ENCODE measurements at regions not wholly inside any gene's neighbourhood (a gene's known extent, or its start where the extent isn't known, plus 50 kb on each side); places are given as distances from the start of the nearest gene placed in this dataset.
"Not testable (repeated sequence)": the region's sequence is repeated elsewhere in the genome, so short reads cannot be mapped to it uniquely, and the experiment has no call there.

DNA sequence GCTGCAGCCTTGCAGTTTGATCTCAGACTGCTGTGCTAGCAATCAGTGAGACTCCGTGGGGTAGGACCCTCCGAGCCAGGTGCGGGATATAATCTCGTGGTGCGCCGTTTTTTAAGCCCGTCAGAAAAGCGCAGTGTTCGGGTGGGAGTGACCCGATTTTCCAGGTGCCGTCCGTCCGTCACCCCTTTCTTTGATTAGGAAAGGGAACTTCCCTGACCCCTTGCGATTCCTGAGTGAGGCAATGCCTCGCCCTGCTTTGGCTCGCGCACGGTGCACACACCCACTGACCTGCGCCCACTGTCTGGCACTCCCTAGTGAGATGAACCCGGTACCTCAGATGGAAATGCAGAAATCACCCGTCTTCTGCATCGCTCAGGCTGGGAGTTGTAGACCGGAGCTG lies 203.2 kb downstream of the SNCAIP start:
- H3K4me3 ChIP-seq (ENCODE audit: low read depth, low read length), result not testable (repeated sequence)

DNA sequence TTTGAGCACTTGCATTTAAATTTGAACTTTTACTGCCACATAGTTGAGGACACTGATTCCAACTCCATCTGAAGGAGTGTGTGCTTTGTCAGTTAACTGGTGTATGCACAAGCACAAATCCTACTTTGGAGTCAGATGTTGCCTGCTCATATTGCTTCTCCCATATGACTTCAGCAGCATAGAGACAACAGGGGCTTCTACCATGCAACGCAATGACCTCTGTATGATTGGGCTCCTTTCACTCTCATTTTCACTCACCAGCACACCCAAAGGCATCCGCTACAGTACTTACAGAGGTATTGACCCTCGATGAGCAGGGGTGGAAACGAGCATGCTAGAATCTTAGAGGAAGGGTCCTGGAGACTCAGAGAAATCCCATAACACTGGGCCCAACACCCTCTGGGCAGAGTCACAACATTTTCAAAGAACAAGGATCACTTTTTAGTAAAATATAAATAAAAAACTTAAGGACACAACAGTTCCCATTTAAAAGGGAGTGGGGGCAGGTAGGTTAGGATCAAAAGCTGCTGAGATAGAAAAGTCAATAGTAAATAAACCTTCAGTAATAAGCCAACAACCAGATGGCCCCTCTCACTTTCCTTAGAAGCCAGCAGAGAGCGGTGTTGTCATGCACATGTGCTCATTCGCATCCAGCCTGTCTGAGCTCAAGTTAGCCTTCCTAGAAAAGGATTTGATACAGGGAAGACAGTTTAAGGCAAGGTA lies 203.8 kb downstream of the SNCAIP start:
- TF ChIP-seq, protein P1, sequence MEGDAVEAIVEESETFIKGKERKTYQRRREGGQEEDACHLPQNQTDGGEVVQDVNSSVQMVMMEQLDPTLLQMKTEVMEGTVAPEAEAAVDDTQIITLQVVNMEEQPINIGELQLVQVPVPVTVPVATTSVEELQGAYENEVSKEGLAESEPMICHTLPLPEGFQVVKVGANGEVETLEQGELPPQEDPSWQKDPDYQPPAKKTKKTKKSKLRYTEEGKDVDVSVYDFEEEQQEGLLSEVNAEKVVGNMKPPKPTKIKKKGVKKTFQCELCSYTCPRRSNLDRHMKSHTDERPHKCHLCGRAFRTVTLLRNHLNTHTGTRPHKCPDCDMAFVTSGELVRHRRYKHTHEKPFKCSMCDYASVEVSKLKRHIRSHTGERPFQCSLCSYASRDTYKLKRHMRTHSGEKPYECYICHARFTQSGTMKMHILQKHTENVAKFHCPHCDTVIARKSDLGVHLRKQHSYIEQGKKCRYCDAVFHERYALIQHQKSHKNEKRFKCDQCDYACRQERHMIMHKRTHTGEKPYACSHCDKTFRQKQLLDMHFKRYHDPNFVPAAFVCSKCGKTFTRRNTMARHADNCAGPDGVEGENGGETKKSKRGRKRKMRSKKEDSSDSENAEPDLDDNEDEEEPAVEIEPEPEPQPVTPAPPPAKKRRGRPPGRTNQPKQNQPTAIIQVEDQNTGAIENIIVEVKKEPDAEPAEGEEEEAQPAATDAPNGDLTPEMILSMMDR (IDR thresholded peaks at IDR 0.05; ENCODE audit: borderline replicate concordance, insufficient read depth, low read depth, low read length), result peak; percentile 66
- H3K4me3 ChIP-seq (ENCODE audit: low read depth, low read length), result no peak overlapping the region

DNA sequence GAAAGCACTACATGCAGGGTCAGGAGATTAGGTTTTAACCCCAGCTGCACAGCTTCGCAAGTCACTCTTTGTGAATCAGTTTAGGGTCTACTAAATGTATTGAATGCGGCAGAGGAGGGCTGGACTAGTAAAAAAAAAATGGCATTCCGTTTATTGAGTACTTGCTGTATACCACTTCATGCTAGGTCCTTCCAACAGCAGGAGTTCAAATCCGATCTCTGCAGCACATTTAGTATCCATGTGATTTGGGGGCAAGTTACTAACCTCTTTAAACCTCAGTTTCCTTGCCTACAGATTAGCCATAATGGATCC lies 204.4 kb downstream of the SNCAIP start:
- H3K4me3 ChIP-seq (ENCODE audit: low read depth, low read length), result no peak overlapping the region
- TF ChIP-seq, protein P1 (IDR thresholded peaks at IDR 0.05; ENCODE audit: borderline replicate concordance, insufficient read depth, low read depth, low read length), result no peak

DNA sequence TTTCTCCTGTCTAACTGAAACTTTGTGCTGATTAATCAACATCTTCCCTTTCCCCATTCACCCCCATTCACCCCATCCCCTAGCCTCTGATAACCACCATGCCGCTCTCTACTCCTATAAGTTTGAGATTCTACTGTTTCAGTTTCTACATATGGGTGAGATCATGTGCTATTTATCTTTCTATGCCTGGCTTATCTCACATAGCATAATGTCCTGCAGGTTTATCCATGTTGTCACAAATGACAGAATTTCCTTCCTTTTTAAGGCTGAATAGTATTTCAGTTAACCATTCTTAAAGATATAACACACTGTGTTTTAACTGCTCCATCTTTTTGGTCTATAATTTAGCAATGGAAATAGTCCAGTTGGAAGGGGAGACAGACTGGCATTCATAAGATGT lies 205.1 kb downstream of the SNCAIP start:
- TF ChIP-seq, protein P1 (IDR thresholded peaks at IDR 0.05; ENCODE audit: borderline replicate concordance, insufficient read depth, low read depth, low read length), result no peak
- H3K4me3 ChIP-seq (ENCODE audit: low read depth, low read length), result no peak overlapping the region

DNA sequence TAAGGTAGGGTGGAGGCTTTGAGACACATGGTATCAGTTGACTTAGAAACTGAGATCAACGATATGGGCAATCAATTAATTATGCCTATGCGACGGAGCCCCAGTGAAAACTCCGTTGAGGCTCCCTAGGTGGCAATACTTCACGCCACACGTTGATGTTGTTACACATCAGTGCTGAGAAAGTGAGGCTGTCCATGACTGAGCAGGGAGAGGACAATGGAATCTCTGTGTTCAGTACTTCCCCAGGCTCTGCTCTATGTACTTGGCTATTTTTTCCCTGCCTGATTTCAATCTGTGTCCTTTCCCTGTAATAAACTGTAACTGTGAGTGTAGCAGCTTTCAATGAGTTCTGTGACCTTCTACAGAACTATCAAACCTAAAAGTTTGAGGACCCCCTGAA lies 211.7 kb downstream of the SNCAIP start:
- TF ChIP-seq, protein P1 (IDR thresholded peaks at IDR 0.05; ENCODE audit: borderline replicate concordance, insufficient read depth, low read depth, low read length), result no peak

DNA sequence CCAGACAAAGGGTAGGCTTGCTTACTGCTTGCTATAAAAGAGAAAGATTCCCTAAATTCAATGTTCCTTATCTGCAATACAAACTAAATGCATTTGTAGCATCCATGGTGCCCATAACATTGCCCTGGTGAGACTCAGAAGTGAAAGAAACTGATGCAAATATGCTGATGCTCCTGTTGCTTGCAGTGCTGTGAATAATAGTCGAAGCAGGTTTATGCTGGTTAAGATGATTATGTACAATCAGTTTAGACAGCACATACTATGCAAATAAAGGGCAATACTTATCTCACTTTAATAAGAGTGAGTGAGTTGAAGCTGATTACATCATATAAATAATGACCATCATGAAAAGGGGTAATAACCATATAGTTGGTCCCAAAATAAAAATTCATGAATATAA lies 215.5 kb downstream of the SNCAIP start:
- TF ChIP-seq, protein P1 (IDR thresholded peaks at IDR 0.05; ENCODE audit: borderline replicate concordance, insufficient read depth, low read depth, low read length), result no peak
- H3K4me3 ChIP-seq (ENCODE audit: low read depth, low read length), result no peak overlapping the region

More for the DNA sequence above, 211.7 kb downstream of the SNCAIP start:
- H3K4me3 ChIP-seq (ENCODE audit: low read depth, low read length), result no peak overlapping the region

DNA sequence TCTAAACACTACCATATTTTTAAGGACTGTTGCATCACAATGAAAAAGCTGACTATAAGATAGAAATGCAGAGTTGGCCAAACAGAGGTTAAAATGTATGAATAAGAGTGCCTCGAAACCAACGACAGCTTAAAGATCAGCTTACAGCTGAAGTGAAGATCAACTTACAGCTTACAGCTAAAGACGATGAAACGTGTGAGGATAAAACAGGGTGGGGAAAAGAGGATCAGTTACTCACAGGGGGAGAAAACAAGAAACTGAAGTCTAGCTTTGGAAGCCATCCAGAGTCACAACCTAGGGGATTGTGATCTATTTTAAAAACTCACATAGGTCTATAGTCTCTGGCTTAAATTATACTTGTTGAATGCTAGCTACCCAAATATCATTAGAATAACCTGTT lies 220.0 kb downstream of the SNCAIP start:
- H3K4me3 ChIP-seq (ENCODE audit: low read depth, low read length), result no peak overlapping the region
- TF ChIP-seq, protein P1 (IDR thresholded peaks at IDR 0.05; ENCODE audit: borderline replicate concordance, insufficient read depth, low read depth, low read length), result no peak

All from GM12875 (cell line).